ENCODE measurements at regions not wholly inside any gene's neighbourhood (a gene's known extent, or its start where the extent isn't known, plus 50 kb on each side); places are given as distances from the start of the nearest gene placed in this dataset.

GRCh38 chr2:181176540-181176939 is 196.1 kb downstream of the UBE2E3 start:
- DNase-seq (ENCODE audit: low read depth, low spot score) = no peak
- in situ Hi-C loops (cut with HindIII; ENCODE audit: low pct_unique_long_range_greater_than_20kb, low sequenced_read_pairs) = no loop called here

GRCh38 chr2:181177376-181177775 is 197.0 kb downstream of the UBE2E3 start:
- in situ Hi-C loops (cut with HindIII; ENCODE audit: low pct_unique_long_range_greater_than_20kb, low sequenced_read_pairs) = no loop called here
- no peak for DNase-seq (ENCODE audit: low read depth, low spot score)

DNA sequence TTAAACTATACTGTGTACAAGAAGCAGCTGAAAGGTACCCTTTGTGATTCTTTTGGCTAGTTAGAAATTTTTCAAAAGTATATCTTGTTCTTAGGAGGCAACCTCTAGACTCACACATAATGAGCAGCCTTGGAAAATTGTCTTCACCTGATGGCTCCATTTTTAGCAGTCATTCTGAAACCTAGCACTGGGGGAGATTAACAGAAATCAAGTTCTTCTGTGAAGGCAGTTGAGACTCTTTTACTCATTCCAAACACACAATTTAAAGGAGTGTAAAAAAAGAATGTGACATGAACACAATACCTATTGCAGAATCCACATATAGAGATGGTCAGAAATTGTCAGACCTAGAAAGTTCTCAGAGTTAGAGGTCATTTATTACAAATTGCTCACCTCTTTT is 197.7 kb downstream of the UBE2E3 start:
- in situ Hi-C loops (cut with HindIII; ENCODE audit: low pct_unique_long_range_greater_than_20kb, low sequenced_read_pairs) = no loop called here
- no peak for DNase-seq (ENCODE audit: low read depth, low spot score)

- in situ Hi-C loops (cut with HindIII; ENCODE audit: low pct_unique_long_range_greater_than_20kb, low sequenced_read_pairs) = no loop called here
- DNase-seq (ENCODE audit: low read depth, low spot score) = peak; percentile 24
Observed at GRCh38 chr2:181178823-181179412, 198.5 kb downstream of the UBE2E3 start.

- in situ Hi-C loops (cut with HindIII; ENCODE audit: low pct_unique_long_range_greater_than_20kb, low sequenced_read_pairs) = no loop called here
Observed at GRCh38 chr2:181183878-181184542, 203.6 kb downstream of the UBE2E3 start.

GRCh38 chr2:181185421-181185820 is 205.0 kb downstream of the UBE2E3 start:
- in situ Hi-C loops (cut with HindIII; ENCODE audit: low pct_unique_long_range_greater_than_20kb, low sequenced_read_pairs) = no loop called here
- DNase-seq (ENCODE audit: low read depth, low spot score) = peak; percentile 5

More at GRCh38 chr2:181183878-181184542, 203.6 kb downstream of the UBE2E3 start:
- DNase-seq (ENCODE audit: low read depth, low spot score) = no peak

DNA sequence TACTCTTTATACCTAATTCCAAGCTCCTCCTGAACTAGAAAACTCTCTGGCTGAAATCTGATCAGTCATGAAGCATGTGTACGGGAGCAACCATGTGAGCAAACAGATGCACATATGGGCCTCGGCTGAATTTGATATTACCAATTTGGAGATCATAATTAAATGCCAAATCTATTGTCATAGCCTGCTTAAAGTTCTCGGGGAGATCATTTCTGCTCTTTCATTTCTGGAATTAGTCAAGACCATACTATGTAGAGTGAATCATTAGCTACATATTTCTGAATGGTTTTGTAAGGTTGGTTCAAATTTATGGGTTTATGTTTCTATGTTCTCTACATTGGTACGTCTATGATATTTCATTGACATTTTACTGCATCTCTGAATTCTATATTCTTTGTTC is 205.5 kb downstream of the UBE2E3 start:
- no peak for DNase-seq (ENCODE audit: low read depth, low spot score)
- in situ Hi-C loops (cut with HindIII; ENCODE audit: low pct_unique_long_range_greater_than_20kb, low sequenced_read_pairs) = no loop called here

GRCh38 chr2:181188605-181189004 is 208.2 kb downstream of the UBE2E3 start:
- peak; percentile 55 for DNase-seq (ENCODE audit: low read depth, low spot score)
- in situ Hi-C loops (cut with HindIII; ENCODE audit: low pct_unique_long_range_greater_than_20kb, low sequenced_read_pairs) = no loop called here

DNA sequence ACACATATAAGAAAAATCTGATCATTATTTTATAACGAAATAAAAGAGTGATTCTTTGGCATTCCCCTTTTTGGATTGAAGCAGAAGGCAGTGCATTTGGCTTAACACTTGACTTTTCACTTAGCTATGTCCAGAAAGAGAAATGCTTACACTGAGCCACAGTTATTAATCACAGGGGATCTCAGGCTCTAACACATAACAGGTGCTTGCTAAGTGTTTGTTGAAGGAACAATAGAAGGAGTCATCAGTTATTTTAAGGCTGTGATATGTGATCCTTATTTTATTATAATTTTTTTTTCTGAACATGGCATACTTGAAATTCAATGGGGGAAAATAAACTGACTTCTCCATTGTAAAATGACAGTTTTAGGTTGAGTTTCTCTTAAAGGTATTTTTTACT is 209.5 kb downstream of the UBE2E3 start:
- no peak for DNase-seq (ENCODE audit: low read depth, low spot score)

GRCh38 chr2:181190711-181191110 is 210.3 kb downstream of the UBE2E3 start:
- DNase-seq (ENCODE audit: low read depth, low spot score) = no peak
- in situ Hi-C loops (cut with HindIII; ENCODE audit: low pct_unique_long_range_greater_than_20kb, low sequenced_read_pairs) = no loop called here

More for the DNA sequence above, 209.5 kb downstream of the UBE2E3 start:
- in situ Hi-C loops (cut with HindIII; ENCODE audit: low pct_unique_long_range_greater_than_20kb, low sequenced_read_pairs) = no loop called here

DNA sequence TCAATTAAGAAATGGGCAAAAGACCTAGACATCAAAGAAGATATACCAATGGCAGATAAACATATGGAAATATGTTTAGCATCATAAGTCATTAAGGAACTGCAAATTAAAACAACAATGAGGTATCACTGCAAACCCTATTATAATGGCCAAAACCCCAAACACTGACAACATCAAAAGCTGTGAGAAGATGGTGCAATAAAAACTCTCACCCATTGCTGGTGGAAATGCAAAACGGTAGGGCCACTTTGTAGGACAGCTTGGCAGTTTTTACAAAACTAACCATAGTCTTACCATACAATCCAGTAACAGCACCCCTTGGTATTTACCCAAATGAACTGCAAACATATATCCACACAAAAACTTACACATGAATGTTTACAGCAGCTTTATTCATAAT is 213.1 kb downstream of the UBE2E3 start:
- DNase-seq (ENCODE audit: low read depth, low spot score) = no peak
- in situ Hi-C loops (cut with HindIII; ENCODE audit: low pct_unique_long_range_greater_than_20kb, low sequenced_read_pairs) = no loop called here

DNA sequence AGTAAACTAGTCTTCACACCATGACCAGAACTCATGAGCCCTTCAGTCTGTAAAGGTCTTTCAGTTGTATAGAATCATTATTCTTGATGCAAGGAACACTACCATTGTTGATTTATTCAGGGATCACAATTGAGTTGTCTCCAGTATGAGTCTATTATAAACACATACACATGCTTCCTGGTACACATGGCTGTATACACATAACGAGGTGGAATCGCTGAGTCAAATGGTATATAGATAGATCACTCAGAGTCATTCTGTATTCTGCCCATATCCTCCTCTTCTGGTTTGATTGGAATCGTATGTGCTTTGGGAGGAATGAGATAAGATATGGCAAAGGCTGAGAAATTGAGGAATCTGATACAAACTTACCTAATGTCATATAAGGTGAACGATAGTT is 216.0 kb downstream of the UBE2E3 start:
- in situ Hi-C loops (cut with HindIII; ENCODE audit: low pct_unique_long_range_greater_than_20kb, low sequenced_read_pairs) = no loop called here

DNA sequence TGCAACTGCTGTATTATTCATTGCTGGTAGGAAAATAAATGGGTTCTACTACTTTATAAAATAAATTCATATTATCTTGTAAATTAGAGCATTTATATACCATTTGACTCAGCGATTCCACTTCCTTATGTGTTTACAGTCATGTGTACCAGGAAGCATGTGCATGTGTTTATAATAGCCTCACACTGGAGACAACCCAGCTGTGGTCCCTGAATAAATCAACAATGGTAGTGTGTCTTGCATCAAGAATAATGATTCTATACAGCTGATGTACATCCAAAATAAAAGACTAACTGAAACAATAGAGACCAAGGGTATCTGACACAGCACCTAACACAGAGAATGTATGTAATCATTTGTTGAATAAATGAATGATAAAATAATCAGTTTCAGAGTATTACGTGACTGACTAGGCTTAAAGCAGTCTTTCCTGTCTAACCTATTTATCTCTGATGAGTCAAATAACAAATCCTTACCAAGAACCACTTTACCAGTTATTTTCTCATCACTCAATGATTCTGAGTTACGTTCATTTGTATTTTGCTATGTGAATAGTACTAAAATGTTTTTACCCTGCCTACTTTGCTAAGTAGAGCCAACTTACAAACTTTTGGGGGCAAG is 216.8 kb downstream of the UBE2E3 start:
- in situ Hi-C loops (cut with HindIII; ENCODE audit: low pct_unique_long_range_greater_than_20kb, low sequenced_read_pairs) = no loop called here
- DNase-seq (ENCODE audit: low read depth, low spot score) = no peak

More for the DNA sequence above, 216.0 kb downstream of the UBE2E3 start:
- DNase-seq (ENCODE audit: low read depth, low spot score) = no peak

- in situ Hi-C loops (cut with HindIII; ENCODE audit: low pct_unique_long_range_greater_than_20kb, low sequenced_read_pairs) = no loop called here
- no peak for DNase-seq (ENCODE audit: low read depth, low spot score)
Observed at GRCh38 chr2:181198183-181198864, 217.9 kb downstream of the UBE2E3 start.

GRCh38 chr2:181203412-181203811 is 223.0 kb downstream of the UBE2E3 start:
- in situ Hi-C loops (cut with HindIII; ENCODE audit: low pct_unique_long_range_greater_than_20kb, low sequenced_read_pairs) = no loop called here
- DNase-seq (ENCODE audit: low read depth, low spot score) = no peak

GRCh38 chr2:181203916-181204315 is 223.5 kb downstream of the UBE2E3 start:
- in situ Hi-C loops (cut with HindIII; ENCODE audit: low pct_unique_long_range_greater_than_20kb, low sequenced_read_pairs) = no loop called here

GRCh38 chr2:181218401-181218821 is 238.0 kb downstream of the UBE2E3 start:
- in situ Hi-C loops (cut with HindIII; ENCODE audit: low pct_unique_long_range_greater_than_20kb, low sequenced_read_pairs) = no loop called here
- DNase-seq (ENCODE audit: low read depth, low spot score) = no peak

More at GRCh38 chr2:181203916-181204315, 223.5 kb downstream of the UBE2E3 start:
- DNase-seq (ENCODE audit: low read depth, low spot score) = no peak

DNA sequence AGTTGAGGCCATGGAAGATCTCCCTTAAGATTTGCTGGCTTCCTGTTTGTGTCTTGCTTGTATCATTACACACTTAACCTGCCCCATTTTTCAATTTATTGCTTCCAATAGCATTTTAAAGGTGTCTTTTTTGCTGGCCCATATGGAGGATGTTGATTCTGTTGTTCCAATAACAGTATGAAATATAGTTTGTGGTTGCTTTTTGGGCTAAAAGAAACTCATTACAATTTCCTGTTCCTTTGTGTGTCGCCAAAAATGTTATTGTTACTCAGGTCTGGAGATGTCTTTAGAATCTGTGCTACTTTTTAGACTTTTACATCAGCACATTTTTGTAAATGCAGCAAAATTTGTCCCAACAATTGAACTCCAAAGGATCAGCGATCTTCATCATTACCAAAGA is 234.0 kb upstream of the ITGA4 start:
- no peak for DNase-seq (ENCODE audit: low read depth, low spot score)
- in situ Hi-C loops (cut with HindIII; ENCODE audit: low pct_unique_long_range_greater_than_20kb, low sequenced_read_pairs) = no loop called here
